GM18519 (cell line): ENCODE measurements at regions not wholly inside any gene's neighbourhood (a gene's known extent, or its start where the extent isn't known, plus 50 kb on each side); places are given as distances from the start of the nearest gene placed in this dataset.

Source experiments
- ATAC-seq: cut with Tn5 transposase; IDR thresholded peaks from one replicate; pipeline ENCODE4 v1.9.1; 2021; ENCODE audit warnings: mild to moderate bottlenecking, moderate library complexity; ENCODE audit not compliant: unreplicated experiment, low FRiP score

GRCh38 chr1:237998581-237998980 lies 107.9 kb upstream of the ZP4 start:
- no peak for ATAC-seq

- ATAC-seq = no peak
These were observed 92.8 kb upstream of the ZP4 start for GRCh38 chr1:237983496-237983895.

GRCh38 chr1:237981223-237981622 lies 90.5 kb upstream of the ZP4 start:
- ATAC-seq = no peak

- no peak for ATAC-seq
These were observed 85.6 kb upstream of the ZP4 start for GRCh38 chr1:237976331-237976730.

- no peak for ATAC-seq
These were observed 85.2 kb upstream of the ZP4 start for GRCh38 chr1:237975903-237976302.

- ATAC-seq = no peak
These were observed 84.7 kb upstream of the ZP4 start for GRCh38 chr1:237975376-237975775.

- ATAC-seq = no peak
These were observed 81.5 kb upstream of the ZP4 start for GRCh38 chr1:237972186-237972585.

- no peak for ATAC-seq
These were observed 72.3 kb upstream of the ZP4 start for GRCh38 chr1:237962985-237963384.

GRCh38 chr1:237961754-237962153 lies 71.0 kb upstream of the ZP4 start:
- no peak for ATAC-seq

GRCh38 chr1:237959838-237960237 lies 69.1 kb upstream of the ZP4 start:
- no peak for ATAC-seq

GRCh38 chr1:237953238-237953637 lies 62.5 kb upstream of the ZP4 start:
- ATAC-seq = no peak
